OCI-LY7 (cell line): ENCODE measurements at regions not wholly inside any gene's neighbourhood (a gene's known extent, or its start where the extent isn't known, plus 50 kb on each side); places are given as distances from the start of the nearest gene placed in this dataset.

Experiments used
- EZH2phosphoT487 ChIP-seq: fragments of 200-600 bp; sonication (generic); IDR thresholded peaks from 2 replicates; pipeline ENCODE4 v1.6.1; 2018; ENCODE audit warnings: low read depth, borderline replicate concordance, mild to moderate bottlenecking, mixed run types, antibody characterized with exemption, low read length, moderate library complexity, mixed read lengths
- TF ChIP-seq, protein P1 (sequence below): fragments of 200-600 bp; sonication (generic); conservative IDR thresholded peaks from 2 replicates; pipeline ENCODE4 v1.5.1; 2014; ENCODE audit warnings: mild to moderate bottlenecking, antibody characterized with exemption, low read length, moderate library complexity, mixed read lengths

DNA sequence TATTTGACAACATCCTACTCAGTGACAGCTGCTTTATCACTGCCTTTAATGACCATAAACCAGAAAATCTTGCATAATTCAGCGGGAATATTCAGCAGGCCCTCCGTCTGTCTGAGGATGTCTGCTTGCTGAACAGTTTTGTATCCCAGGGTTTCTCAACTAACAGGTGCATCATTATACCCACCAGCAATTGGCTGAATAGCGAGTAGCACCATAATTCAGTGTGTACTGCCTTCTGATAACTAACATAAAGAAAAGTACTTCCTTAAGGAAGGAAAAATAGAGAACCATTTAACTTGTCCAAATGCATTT, 680.1 kb downstream of the GALC start:
- TF ChIP-seq, protein P1, sequence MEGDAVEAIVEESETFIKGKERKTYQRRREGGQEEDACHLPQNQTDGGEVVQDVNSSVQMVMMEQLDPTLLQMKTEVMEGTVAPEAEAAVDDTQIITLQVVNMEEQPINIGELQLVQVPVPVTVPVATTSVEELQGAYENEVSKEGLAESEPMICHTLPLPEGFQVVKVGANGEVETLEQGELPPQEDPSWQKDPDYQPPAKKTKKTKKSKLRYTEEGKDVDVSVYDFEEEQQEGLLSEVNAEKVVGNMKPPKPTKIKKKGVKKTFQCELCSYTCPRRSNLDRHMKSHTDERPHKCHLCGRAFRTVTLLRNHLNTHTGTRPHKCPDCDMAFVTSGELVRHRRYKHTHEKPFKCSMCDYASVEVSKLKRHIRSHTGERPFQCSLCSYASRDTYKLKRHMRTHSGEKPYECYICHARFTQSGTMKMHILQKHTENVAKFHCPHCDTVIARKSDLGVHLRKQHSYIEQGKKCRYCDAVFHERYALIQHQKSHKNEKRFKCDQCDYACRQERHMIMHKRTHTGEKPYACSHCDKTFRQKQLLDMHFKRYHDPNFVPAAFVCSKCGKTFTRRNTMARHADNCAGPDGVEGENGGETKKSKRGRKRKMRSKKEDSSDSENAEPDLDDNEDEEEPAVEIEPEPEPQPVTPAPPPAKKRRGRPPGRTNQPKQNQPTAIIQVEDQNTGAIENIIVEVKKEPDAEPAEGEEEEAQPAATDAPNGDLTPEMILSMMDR, result no peak
- TF ChIP-seq EZH2phosphoT487, result no peak
